ENCODE measurements at regions not wholly inside any gene's neighbourhood (a gene's known extent, or its start where the extent isn't known, plus 50 kb on each side); places are given as distances from the start of the nearest gene placed in this dataset.

DNA sequence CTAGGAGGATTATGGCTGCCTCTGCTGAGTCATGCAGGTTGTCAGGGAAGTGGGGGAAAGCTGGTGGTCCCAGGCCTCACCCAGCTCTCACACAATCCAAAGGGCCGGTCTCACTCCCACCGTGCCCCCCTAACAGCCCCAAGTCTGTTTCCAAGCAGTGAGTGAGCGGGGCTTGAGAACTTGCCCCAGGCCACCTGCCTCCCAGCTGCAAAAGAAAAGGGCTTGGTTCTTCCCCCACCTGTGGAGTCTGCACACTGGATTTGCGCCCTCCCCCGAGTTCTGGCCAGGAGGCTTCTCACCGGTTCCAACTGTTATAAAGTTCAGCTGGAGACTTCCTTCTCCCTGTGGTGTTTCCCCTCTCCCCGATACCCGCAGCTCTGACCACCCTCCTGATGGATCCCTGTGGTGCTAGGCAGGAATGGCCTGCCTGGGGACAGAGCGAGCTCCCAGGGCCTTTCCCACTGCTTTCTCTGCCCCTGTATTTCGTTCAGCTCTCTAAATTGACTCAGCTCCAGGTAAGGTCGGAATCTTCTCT lies 222.3 kb downstream of the BARHL2 start:
- H3K4me3 ChIP-seq: no peak overlapping the region
- whole genome bisulfite sequencing, 3 donors: 68 to 75% (median 68%) methylated on average over 11 of the region's 11 CpGs
- H3K9me3 ChIP-seq: no peaks in the 10 kb centered on the region
- DNase-seq (no peak), ATAC-seq (no peak)
- H3K27me3 ChIP-seq (ENCODE audit: insufficient read depth in 3 of 3, low read length in 2 of 3): no peaks in the 10 kb centered on the region
- H3K4me1 ChIP-seq: no peaks in the 10 kb centered on the region
- no peaks in the 10 kb centered on the region for H3K36me3 ChIP-seq (ENCODE audit: insufficient read depth in 1 of 2, low read depth in 1 of 2)
- TF ChIP-seq, protein P1, sequence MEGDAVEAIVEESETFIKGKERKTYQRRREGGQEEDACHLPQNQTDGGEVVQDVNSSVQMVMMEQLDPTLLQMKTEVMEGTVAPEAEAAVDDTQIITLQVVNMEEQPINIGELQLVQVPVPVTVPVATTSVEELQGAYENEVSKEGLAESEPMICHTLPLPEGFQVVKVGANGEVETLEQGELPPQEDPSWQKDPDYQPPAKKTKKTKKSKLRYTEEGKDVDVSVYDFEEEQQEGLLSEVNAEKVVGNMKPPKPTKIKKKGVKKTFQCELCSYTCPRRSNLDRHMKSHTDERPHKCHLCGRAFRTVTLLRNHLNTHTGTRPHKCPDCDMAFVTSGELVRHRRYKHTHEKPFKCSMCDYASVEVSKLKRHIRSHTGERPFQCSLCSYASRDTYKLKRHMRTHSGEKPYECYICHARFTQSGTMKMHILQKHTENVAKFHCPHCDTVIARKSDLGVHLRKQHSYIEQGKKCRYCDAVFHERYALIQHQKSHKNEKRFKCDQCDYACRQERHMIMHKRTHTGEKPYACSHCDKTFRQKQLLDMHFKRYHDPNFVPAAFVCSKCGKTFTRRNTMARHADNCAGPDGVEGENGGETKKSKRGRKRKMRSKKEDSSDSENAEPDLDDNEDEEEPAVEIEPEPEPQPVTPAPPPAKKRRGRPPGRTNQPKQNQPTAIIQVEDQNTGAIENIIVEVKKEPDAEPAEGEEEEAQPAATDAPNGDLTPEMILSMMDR (IDR thresholded peaks at IDR 0.05): no peak
- no peak overlapping the region for H3K27ac ChIP-seq
- intact Hi-C loops (cut with DNase I): no loop called here

- intact Hi-C loops (cut with DNase I): no loop called here
- no peak overlapping the region for H3K27ac ChIP-seq
- no peaks in the 10 kb centered on the region for H3K36me3 ChIP-seq (ENCODE audit: insufficient read depth in 1 of 2, low read depth in 1 of 2)
These were observed 228.7 kb downstream of the BARHL2 start for GRCh38 chr1:90488451-90488850.

GRCh38 chr1:90486996-90487395 lies 230.1 kb downstream of the BARHL2 start:
- ATAC-seq (no peak), DNase-seq (no peak)
- no peaks in the 10 kb centered on the region for H3K27me3 ChIP-seq (ENCODE audit: insufficient read depth in 3 of 3, low read length in 2 of 3)
- 77 to 78% (median 78%) methylated on average over 3 of the region's 3 CpGs for WGBS, 3 donors
- H3K4me3 ChIP-seq: no peak overlapping the region
- intact Hi-C loops (cut with DNase I): no loop called here
- no peaks in the 10 kb centered on the region for H3K36me3 ChIP-seq (ENCODE audit: insufficient read depth in 1 of 2, low read depth in 1 of 2)
- H3K4me1 ChIP-seq: no peaks in the 10 kb centered on the region
- no peak overlapping the region for H3K27ac ChIP-seq
- H3K9me3 ChIP-seq: no peaks in the 10 kb centered on the region
- TF ChIP-seq, protein P1 (IDR thresholded peaks at IDR 0.05): no peak

More at GRCh38 chr1:90488451-90488850, 228.7 kb downstream of the BARHL2 start:
- no peak overlapping the region for H3K4me3 ChIP-seq
- 66 to 67% (median 67%) methylated on average over 5 of the region's 5 CpGs for WGBS, 3 donors
- DNase-seq (no peak), ATAC-seq (no peak)
- H3K9me3 ChIP-seq: no peaks in the 10 kb centered on the region
- H3K27me3 ChIP-seq (ENCODE audit: insufficient read depth in 3 of 3, low read length in 2 of 3): no peaks in the 10 kb centered on the region
- no peaks in the 10 kb centered on the region for H3K4me1 ChIP-seq
- TF ChIP-seq, protein P1 (IDR thresholded peaks at IDR 0.05): no peak

DNA sequence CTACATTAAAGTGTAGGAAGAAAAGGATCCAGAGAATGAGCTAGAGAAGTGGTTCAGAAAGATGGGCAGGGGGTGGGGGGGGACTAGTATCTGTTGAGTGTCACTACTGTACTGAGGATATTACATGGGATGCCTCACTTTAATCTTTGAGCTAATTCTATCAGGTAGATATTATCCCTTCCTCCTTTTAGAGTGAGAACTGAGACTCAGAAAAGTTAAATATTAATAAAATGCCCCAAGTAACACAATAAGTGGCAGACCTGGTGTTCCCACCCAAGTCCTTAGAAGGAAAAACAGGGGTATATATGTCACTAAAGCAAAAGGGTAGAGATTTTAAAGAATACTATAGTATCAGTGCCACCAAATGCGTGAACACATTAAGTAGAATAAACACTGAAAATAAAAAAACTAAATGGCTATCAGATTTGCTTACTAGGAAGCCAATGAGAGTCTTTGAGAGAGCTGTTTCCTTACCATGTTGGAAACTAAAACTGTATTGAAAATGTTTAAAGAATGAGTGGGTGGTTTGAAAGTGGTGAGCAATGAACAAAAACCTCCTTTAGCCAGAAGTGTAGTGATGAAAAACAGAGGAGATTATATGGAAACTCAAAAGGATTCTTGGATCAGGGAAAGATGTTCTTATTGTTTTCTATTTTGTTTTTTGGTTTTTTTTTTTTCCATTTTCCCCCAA lies 230.8 kb downstream of the BARHL2 start:
- Histone ChIP-seq H3K4me1 (no peaks in the 10 kb centered on the region), H3K9me3 (no peaks in the 10 kb centered on the region), H3K27ac (no peak overlapping the region), H3K27me3 (ENCODE audit: insufficient read depth in 3 of 3, low read length in 2 of 3) (no peaks in the 10 kb centered on the region), H3K36me3 (ENCODE audit: insufficient read depth in 1 of 2, low read depth in 1 of 2) (no peaks in the 10 kb centered on the region), H3K4me3 (no peak overlapping the region)
- intact Hi-C loops (cut with DNase I): no loop called here
- DNase-seq (no peak), ATAC-seq (no peak)
- TF ChIP-seq, protein P1 (IDR thresholded peaks at IDR 0.05): no peak
- WGBS, 3 donors: 78 to 86% (median 81%) methylated on average over 1 of the region's 1 CpG
